GM03348 (cell line): ENCODE measurements at regions not wholly inside any gene's neighbourhood (a gene's known extent, or its start where the extent isn't known, plus 50 kb on each side); places are given as distances from the start of the nearest gene placed in this dataset.

Source experiments
- DNase-seq: peaks from one replicate; pipeline ENCODE4 v3.0.0; 2012; ENCODE audit warnings: low spot score

GRCh38 chr20:63128367-63128766, 87.6 kb downstream of the YTHDF1 start:
- no peak for DNase-seq

- DNase-seq: no peak
Measured at GRCh38 chr20:63127700-63128364, 88.1 kb downstream of the YTHDF1 start.

GRCh38 chr20:63126876-63127699, 88.8 kb downstream of the YTHDF1 start:
- no peak for DNase-seq

- no peak for DNase-seq
Measured at GRCh38 chr20:63125838-63126601, 89.9 kb downstream of the YTHDF1 start.

GRCh38 chr20:63125581-63125837, 90.4 kb downstream of the YTHDF1 start:
- DNase-seq: no peak

- DNase-seq: no peak
Measured at GRCh38 chr20:63124782-63125580, 91.0 kb downstream of the YTHDF1 start.

GRCh38 chr20:63124092-63124781, 91.7 kb downstream of the YTHDF1 start:
- DNase-seq: peak; percentile 37

GRCh38 chr20:63123331-63123741, 92.6 kb downstream of the YTHDF1 start:
- DNase-seq: no peak

- DNase-seq: no peak
Measured at GRCh38 chr20:63122626-63123025, 93.3 kb downstream of the YTHDF1 start.

- DNase-seq: no peak
Measured at GRCh38 chr20:63121749-63122405, 94.1 kb downstream of the YTHDF1 start.

- no peak for DNase-seq
Measured at GRCh38 chr20:63121246-63121645, 94.7 kb downstream of the YTHDF1 start.

GRCh38 chr20:63120808-63121090, 95.2 kb downstream of the YTHDF1 start:
- DNase-seq: no peak

- no peak for DNase-seq
Measured at GRCh38 chr20:63119963-63120807, 95.7 kb downstream of the YTHDF1 start.

- no peak for DNase-seq
Measured at GRCh38 chr20:63119121-63119962, 96.6 kb downstream of the YTHDF1 start.

- no peak for DNase-seq
Measured at GRCh38 chr20:63118303-63119120, 97.4 kb downstream of the YTHDF1 start.

GRCh38 chr20:63117661-63118302, 98.1 kb downstream of the YTHDF1 start:
- no peak for DNase-seq

GRCh38 chr20:63117151-63117550, 98.8 kb downstream of the YTHDF1 start:
- DNase-seq: no peak
